ENCODE measurements at regions not wholly inside any gene's neighbourhood (a gene's known extent, or its start where the extent isn't known, plus 50 kb on each side); places are given as distances from the start of the nearest gene placed in this dataset.

DNA sequence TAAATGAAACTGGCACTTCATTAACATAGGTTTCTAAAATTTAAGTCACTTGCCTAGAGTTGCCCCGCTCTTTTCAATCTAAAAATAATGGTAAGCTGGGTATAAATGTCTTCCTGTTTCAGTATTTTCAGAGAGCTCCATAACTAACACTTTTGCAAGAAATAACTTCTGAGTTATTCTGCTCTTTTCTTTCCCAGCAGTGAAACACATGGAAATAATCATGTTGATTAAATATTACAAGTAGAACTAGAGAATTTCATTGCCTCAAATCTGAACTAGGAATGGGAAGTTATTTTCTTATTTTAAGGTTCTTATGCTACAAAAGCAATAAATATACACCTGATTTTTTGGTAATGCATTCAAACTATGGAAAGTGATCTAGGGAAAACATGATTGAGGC is 257.4 kb downstream of the IKZF2 start:
- Histone ChIP-seq H3K79me2 (ENCODE audit: low read length) (no peaks in the 10 kb centered on the region), H3K9me3 (ENCODE audit: insufficient read depth, low read length) (no peaks in the 10 kb centered on the region), H3K27me3 (ENCODE audit: low read depth, low read length) (no peaks in the 10 kb centered on the region), H2AFZ (ENCODE audit: low read depth, low read length) (no peak overlapping the region), H4K20me1 (ENCODE audit: insufficient read depth, low read length) (no peaks in the 10 kb centered on the region), H3K4me2 (ENCODE audit: low read length) (no peak overlapping the region), H3K36me3 (replicated peaks; ENCODE audit: low read depth, low read length) (no peaks in the 10 kb centered on the region), H3K4me1 (ENCODE audit: low read length) (peaks cover 7% of the 10 kb centered on the region; the same call in 1 of the 2 replicates), H3K4me3 (ENCODE audit: low read length) (no peak overlapping the region), H3K9ac (ENCODE audit: low read length) (no peak overlapping the region), H3K27ac (ENCODE audit: low read length) (no peak overlapping the region)
- TF ChIP-seq, protein P1, sequence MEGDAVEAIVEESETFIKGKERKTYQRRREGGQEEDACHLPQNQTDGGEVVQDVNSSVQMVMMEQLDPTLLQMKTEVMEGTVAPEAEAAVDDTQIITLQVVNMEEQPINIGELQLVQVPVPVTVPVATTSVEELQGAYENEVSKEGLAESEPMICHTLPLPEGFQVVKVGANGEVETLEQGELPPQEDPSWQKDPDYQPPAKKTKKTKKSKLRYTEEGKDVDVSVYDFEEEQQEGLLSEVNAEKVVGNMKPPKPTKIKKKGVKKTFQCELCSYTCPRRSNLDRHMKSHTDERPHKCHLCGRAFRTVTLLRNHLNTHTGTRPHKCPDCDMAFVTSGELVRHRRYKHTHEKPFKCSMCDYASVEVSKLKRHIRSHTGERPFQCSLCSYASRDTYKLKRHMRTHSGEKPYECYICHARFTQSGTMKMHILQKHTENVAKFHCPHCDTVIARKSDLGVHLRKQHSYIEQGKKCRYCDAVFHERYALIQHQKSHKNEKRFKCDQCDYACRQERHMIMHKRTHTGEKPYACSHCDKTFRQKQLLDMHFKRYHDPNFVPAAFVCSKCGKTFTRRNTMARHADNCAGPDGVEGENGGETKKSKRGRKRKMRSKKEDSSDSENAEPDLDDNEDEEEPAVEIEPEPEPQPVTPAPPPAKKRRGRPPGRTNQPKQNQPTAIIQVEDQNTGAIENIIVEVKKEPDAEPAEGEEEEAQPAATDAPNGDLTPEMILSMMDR (IDR thresholded peaks at IDR 0.05; ENCODE audit: low read depth, low read length), result no peak
- TF ChIP-seq EZH2phosphoT487 (IDR thresholded peaks at IDR 0.05; ENCODE audit: low read depth), result no peak

DNA sequence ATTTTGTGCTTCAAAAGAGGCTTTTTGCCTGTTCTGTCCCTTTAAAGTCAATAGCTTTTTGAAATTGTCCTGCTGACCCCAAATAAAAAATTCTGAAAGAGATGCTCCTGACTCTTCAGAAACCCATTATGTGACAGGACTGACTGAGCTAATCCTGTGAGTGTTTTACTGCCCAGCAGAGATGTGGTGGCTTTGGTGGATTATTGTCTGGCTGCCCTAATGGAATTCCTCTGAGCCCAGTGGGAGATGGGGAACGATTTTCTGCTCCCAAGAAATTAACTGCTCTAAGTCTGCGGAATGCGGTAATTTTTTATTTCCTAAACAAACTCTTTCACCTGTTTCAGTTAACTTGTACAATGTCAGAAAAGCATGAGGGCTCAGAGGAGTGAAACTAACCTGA is 258.2 kb downstream of the IKZF2 start:
- no peaks in the 10 kb centered on the region for H3K27me3 ChIP-seq (ENCODE audit: low read depth, low read length)
- no peaks in the 10 kb centered on the region for H3K9me3 ChIP-seq (ENCODE audit: insufficient read depth, low read length)
- no peaks in the 10 kb centered on the region for H3K79me2 ChIP-seq (ENCODE audit: low read length)
- no peak overlapping the region for H3K4me2 ChIP-seq (ENCODE audit: low read length)
- H3K4me3 ChIP-seq (ENCODE audit: low read length), result no peak overlapping the region
- H4K20me1 ChIP-seq (ENCODE audit: insufficient read depth, low read length), result no peaks in the 10 kb centered on the region
- H3K9ac ChIP-seq (ENCODE audit: low read length), result no peak overlapping the region
- peaks cover 7% of the 10 kb centered on the region; the same call in 1 of the 2 replicates for H3K4me1 ChIP-seq (ENCODE audit: low read length)
- no peak overlapping the region for H3K27ac ChIP-seq (ENCODE audit: low read length)
- TF ChIP-seq, protein P1 (IDR thresholded peaks at IDR 0.05; ENCODE audit: low read depth, low read length), result no peak
- no peak for TF ChIP-seq EZH2phosphoT487 (IDR thresholded peaks at IDR 0.05; ENCODE audit: low read depth)
- no peak overlapping the region for H2AFZ ChIP-seq (ENCODE audit: low read depth, low read length)
- no peaks in the 10 kb centered on the region for H3K36me3 ChIP-seq (replicated peaks; ENCODE audit: low read depth, low read length)

DNA sequence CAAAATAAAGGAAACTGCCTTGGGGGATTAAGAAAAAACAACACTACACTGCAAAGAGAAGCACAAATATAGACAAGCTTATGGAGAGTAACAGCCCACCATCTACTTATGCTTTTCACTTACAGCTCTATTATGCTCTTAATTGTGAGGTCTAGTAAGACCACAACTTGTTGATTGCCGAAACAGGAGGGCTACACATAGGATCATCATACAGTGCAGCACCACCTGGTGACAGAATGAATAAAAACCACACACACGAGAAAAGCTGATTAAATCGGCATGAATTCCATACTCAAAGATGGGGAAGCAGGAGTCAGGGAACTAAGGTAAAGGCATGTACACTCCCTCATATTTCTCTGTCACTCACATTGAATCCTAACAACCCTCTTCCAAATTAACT is 259.2 kb downstream of the IKZF2 start:
- Histone ChIP-seq H3K27me3 (ENCODE audit: low read depth, low read length) (no peaks in the 10 kb centered on the region), H4K20me1 (ENCODE audit: insufficient read depth, low read length) (no peaks in the 10 kb centered on the region), H2AFZ (ENCODE audit: low read depth, low read length) (peak overlapping the region; percentile 77; the same call in 1 of the 2 replicates), H3K4me2 (ENCODE audit: low read length) (peak overlapping the region; percentile 76), H3K4me1 (ENCODE audit: low read length) (peaks cover 7% of the 10 kb centered on the region; the same call in 1 of the 2 replicates), H3K27ac (ENCODE audit: low read length) (no peak overlapping the region), H3K9me3 (ENCODE audit: insufficient read depth, low read length) (no peaks in the 10 kb centered on the region), H3K9ac (ENCODE audit: low read length) (no peak overlapping the region), H3K4me3 (ENCODE audit: low read length) (peak overlapping the region; percentile 62), H3K36me3 (replicated peaks; ENCODE audit: low read depth, low read length) (no peaks in the 10 kb centered on the region), H3K79me2 (ENCODE audit: low read length) (no peaks in the 10 kb centered on the region)
- TF ChIP-seq, protein P1 (IDR thresholded peaks at IDR 0.05; ENCODE audit: low read depth, low read length), result peak; percentile 75
- no peak for TF ChIP-seq EZH2phosphoT487 (IDR thresholded peaks at IDR 0.05; ENCODE audit: low read depth)

DNA sequence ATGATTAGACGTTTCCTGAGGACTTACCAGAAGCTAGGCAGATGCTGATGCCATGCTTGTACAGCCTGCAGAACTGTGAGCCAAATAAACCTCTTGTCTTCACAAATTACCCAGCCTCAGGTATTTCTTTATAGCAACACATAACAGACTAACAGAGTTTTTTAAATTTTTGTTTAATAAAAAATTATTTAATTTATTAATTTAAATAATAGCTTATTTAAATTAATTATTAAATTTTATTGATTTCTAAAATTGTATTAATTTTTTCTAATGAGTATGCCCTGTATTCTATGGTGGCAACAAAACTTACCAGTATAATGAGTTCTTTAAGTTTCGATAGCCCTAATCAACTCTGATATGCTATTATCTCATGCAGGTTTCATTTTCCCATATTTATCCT is 259.8 kb downstream of the IKZF2 start:
- Histone ChIP-seq H2AFZ (ENCODE audit: low read depth, low read length) (0 out of 2 replicates have a peak overlapping the region, but pooled peaks have one; percentile 77), H3K9ac (ENCODE audit: low read length) (no peak overlapping the region), H3K36me3 (replicated peaks; ENCODE audit: low read depth, low read length) (no peaks in the 10 kb centered on the region), H3K9me3 (ENCODE audit: insufficient read depth, low read length) (no peaks in the 10 kb centered on the region), H3K4me3 (ENCODE audit: low read length) (peak overlapping the region; percentile 62; the same call in 1 of the 2 replicates), H3K4me2 (ENCODE audit: low read length) (peak overlapping the region; percentile 76), H3K27ac (ENCODE audit: low read length) (no peak overlapping the region), H3K79me2 (ENCODE audit: low read length) (no peaks in the 10 kb centered on the region), H4K20me1 (ENCODE audit: insufficient read depth, low read length) (no peaks in the 10 kb centered on the region), H3K4me1 (ENCODE audit: low read length) (peaks cover 7% of the 10 kb centered on the region; the same call in 1 of the 2 replicates), H3K27me3 (ENCODE audit: low read depth, low read length) (no peaks in the 10 kb centered on the region)
- TF ChIP-seq, protein P1 (IDR thresholded peaks at IDR 0.05; ENCODE audit: low read depth, low read length), result no peak
- no peak for TF ChIP-seq EZH2phosphoT487 (IDR thresholded peaks at IDR 0.05; ENCODE audit: low read depth)

All from OCI-LY3 (cell line).